GM18511 (cell line): ENCODE measurements at regions not wholly inside any gene's neighbourhood (a gene's known extent, or its start where the extent isn't known, plus 50 kb on each side); places are given as distances from the start of the nearest gene placed in this dataset.
A peak's percentile ranks its signal among the peaks of the same experiment; 100 is the strongest.
"Not testable (repeated sequence)": the region's sequence is repeated elsewhere in the genome, so short reads cannot be mapped to it uniquely, and the experiment has no call there.

Experiments
- ATAC-seq: cut with Tn5 transposase; IDR thresholded peaks from one replicate; pipeline ENCODE4 v1.9.1; 2021; ENCODE audit warnings: mild to moderate bottlenecking, moderate library complexity; ENCODE audit not compliant: unreplicated experiment

- not testable (repeated sequence) for ATAC-seq
These were observed 131.8 kb downstream of the KDR start for GRCh38 chr4:54993473-54994026.

- no peak for ATAC-seq
These were observed 133.1 kb downstream of the KDR start for GRCh38 chr4:54992266-54992665.

- ATAC-seq, result no peak
These were observed 136.7 kb downstream of the KDR start for GRCh38 chr4:54988655-54989054.

- no peak for ATAC-seq
These were observed 139.1 kb downstream of the KDR start for GRCh38 chr4:54986095-54986846.

GRCh38 chr4:54976682-54977081 is 148.7 kb downstream of the KDR start:
- ATAC-seq, result no peak

GRCh38 chr4:54976031-54976430 is 149.4 kb downstream of the KDR start:
- no peak for ATAC-seq

GRCh38 chr4:54973784-54974183 is 151.6 kb downstream of the KDR start:
- ATAC-seq, result no peak

- peak; percentile 79 for ATAC-seq
These were observed 153.9 kb downstream of the KDR start for GRCh38 chr4:54971474-54971950.

- no peak for ATAC-seq
These were observed 158.1 kb downstream of the KDR start for GRCh38 chr4:54967289-54967688.

GRCh38 chr4:54961357-54961975 is 163.9 kb downstream of the KDR start:
- no peak for ATAC-seq

GRCh38 chr4:54959651-54960116 is 165.7 kb downstream of the KDR start:
- ATAC-seq, result no peak

GRCh38 chr4:54959131-54959530 is 166.3 kb downstream of the KDR start:
- ATAC-seq, result no peak

- no peak for ATAC-seq
These were observed 167.2 kb downstream of the KDR start for GRCh38 chr4:54958236-54958635.

GRCh38 chr4:54954656-54955388 is 170.6 kb downstream of the KDR start:
- no peak for ATAC-seq

- no peak for ATAC-seq
These were observed 178.7 kb downstream of the KDR start for GRCh38 chr4:54946741-54947140.

GRCh38 chr4:54945838-54946237 is 179.6 kb downstream of the KDR start:
- ATAC-seq, result no peak

- ATAC-seq, result no peak
These were observed 182.7 kb downstream of the KDR start for GRCh38 chr4:54942721-54943120.

- ATAC-seq, result peak; percentile 63
These were observed 183.3 kb downstream of the KDR start for GRCh38 chr4:54941994-54942552.

- no peak for ATAC-seq
These were observed 184.2 kb downstream of the KDR start for GRCh38 chr4:54940996-54941865.

GRCh38 chr4:54937501-54937900 is 187.9 kb downstream of the KDR start:
- ATAC-seq, result no peak
